Right lobe of liver (tissue), 4 donors: ENCODE measurements at regions not wholly inside any gene's neighbourhood (a gene's known extent, or its start where the extent isn't known, plus 50 kb on each side); places are given as distances from the start of the nearest gene placed in this dataset.

Experiments used
- POLR2A ChIP-seq: fragments of 450-650 bp; IDR thresholded peaks from one replicate; pipeline ENCODE4 v1.6.1; 2017; ENCODE audit warnings: antibody characterized with exemption, mild to moderate bottlenecking
- TF ChIP-seq, protein P1 (sequence below), 4 donors: fragments of 200-600 bp in 3 of 4; fragments of 450-650 bp in 1 of 4; IDR thresholded peaks; one replicate each; pipeline versions ENCODE4 v1.5.1 to v1.8.0; 2016 to 2022; ENCODE audit warnings: antibody characterized with exemption in 4 of 4, mild to moderate bottlenecking in 2 of 4
- donor health status: DM: no; HTN: no; CAD: no.
- donor health status: DM: no; HTN: no; CAD: no.
- donor health status: DM: no; HTN: yes; CAD: no.

DNA sequence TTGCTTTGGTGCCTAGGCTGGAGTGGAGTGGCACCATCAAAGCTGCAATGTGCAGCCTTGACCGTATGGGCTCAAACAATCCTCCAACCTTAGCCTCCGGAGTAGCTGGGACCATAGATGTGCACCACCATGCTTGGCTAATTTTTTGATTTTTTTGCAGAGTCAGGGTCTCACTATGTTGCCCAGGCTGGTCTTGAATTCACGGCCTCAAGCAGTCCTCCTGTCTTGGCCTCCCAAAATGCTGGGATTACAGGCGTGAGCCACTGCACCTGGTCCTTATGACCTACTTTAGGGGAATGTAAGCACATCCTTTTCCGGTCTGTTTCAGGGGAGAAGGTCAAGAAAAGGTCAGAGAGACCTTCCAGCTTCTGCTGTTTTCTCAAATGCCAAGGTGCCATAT lies 53.4 kb upstream of the SPRED2 start:
- TF ChIP-seq, protein P1, sequence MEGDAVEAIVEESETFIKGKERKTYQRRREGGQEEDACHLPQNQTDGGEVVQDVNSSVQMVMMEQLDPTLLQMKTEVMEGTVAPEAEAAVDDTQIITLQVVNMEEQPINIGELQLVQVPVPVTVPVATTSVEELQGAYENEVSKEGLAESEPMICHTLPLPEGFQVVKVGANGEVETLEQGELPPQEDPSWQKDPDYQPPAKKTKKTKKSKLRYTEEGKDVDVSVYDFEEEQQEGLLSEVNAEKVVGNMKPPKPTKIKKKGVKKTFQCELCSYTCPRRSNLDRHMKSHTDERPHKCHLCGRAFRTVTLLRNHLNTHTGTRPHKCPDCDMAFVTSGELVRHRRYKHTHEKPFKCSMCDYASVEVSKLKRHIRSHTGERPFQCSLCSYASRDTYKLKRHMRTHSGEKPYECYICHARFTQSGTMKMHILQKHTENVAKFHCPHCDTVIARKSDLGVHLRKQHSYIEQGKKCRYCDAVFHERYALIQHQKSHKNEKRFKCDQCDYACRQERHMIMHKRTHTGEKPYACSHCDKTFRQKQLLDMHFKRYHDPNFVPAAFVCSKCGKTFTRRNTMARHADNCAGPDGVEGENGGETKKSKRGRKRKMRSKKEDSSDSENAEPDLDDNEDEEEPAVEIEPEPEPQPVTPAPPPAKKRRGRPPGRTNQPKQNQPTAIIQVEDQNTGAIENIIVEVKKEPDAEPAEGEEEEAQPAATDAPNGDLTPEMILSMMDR (IDR thresholded peaks at IDR 0.05) = no peak
- TF ChIP-seq POLR2A = no peak
